GM21423 (cell line): ENCODE measurements at regions not wholly inside any gene's neighbourhood (a gene's known extent, or its start where the extent isn't known, plus 50 kb on each side); places are given as distances from the start of the nearest gene placed in this dataset.

ENCODE experiments used
- ATAC-seq: cut with Tn5 transposase; IDR thresholded peaks from one replicate; pipeline ENCODE4 v1.9.1; 2021; ENCODE audit warnings: mild to moderate bottlenecking, moderate library complexity; ENCODE audit not compliant: unreplicated experiment

GRCh38 chr4:145347684-145348083, 134.0 kb upstream of the SMAD1 start:
- ATAC-seq, result no peak

DNA sequence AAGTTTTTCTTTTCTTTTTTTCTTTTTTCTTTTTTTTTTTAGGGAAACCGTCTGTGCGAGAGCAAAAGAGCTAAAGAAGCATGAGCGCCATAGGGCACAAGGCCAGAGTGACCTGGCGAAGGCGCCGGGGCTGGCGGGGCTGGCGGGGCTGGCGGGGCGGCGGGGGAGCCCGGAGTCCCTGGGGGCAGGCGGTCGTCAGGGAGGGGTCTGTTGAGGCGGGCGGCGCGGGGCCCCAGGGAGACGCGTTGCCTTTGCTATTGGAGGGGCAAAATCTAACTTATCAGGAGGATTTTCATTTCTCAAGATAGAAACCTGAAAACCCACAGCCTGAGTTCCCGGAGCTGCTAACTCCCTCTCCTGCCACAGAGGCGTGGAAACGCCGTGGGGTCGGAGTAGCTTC, 135.6 kb upstream of the SMAD1 start:
- no peak for ATAC-seq

- ATAC-seq, result no peak
These were observed 136.3 kb upstream of the SMAD1 start for GRCh38 chr4:145345401-145345800.

GRCh38 chr4:145341381-145341780, 140.3 kb upstream of the SMAD1 start:
- no peak for ATAC-seq

DNA sequence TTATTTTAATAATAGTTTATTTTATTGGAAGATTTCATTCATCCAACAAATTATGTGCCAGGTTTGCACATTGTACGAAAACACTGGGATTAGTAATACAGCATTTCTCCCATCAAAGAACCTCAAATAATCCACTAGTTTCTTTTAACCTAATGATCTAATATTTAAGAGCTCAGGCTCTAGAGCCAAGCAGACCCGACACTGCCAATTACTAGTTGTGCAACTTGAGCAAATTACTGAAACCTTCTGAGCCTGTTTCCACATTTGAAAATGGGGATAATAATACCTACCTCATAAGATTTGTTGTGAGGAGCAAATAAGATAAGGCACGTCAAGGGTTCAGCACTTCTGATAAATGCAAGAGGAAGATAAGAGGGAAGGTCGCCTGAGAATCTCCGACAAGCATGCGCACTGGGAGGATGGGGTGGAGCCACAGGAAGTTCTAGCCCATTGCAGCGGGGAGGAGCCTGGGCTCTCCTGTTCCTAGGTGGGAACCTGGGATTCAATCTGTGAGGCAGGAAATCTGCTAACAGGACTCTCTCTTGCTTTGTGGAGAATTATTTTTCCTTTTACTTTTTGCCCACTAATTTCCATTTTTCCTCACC, 141.5 kb upstream of the SMAD1 start:
- no peak for ATAC-seq

GRCh38 chr4:145339075-145339725, 142.5 kb upstream of the SMAD1 start:
- no peak for ATAC-seq

DNA sequence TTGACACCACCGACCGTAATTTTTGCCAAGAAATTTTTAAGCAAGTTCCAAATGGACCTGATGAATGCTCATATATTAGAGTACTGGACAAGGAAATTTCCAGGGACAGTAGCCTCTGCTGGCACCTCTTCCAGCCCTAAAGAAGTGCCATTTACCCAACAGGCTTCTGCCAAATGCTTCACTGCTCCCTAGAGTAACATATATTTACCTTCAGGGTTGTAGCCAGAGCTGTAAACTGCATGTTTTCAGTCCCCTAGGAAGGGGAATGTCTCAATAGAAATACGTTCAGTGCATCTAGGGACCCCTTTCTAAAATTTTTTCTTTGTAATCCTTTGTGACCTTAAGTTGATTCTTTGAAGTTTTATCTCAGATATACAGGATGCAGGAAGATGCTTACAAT, 143.1 kb upstream of the SMAD1 start:
- ATAC-seq, result no peak

DNA sequence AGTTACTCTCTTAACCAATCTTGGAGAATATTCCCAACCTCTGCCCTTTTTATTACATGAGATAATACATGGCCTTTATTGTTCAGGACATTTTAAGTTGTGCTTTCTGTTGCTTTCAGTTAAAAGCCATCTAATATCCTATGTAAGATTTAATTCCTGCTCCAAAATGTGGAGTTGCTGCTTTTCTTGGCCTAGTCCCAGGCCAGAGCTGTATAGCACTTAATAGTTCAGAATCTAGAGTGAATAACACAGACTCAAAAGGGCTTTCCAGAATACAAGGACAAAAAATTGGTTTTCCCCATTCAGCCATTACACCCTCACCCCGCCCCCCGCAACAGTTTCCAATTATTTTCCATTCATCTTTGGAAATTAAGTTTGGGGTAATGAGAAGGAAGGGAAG, 144.3 kb upstream of the SMAD1 start:
- ATAC-seq, result no peak

GRCh38 chr4:145333786-145334185, 147.9 kb upstream of the SMAD1 start:
- ATAC-seq, result no peak

DNA sequence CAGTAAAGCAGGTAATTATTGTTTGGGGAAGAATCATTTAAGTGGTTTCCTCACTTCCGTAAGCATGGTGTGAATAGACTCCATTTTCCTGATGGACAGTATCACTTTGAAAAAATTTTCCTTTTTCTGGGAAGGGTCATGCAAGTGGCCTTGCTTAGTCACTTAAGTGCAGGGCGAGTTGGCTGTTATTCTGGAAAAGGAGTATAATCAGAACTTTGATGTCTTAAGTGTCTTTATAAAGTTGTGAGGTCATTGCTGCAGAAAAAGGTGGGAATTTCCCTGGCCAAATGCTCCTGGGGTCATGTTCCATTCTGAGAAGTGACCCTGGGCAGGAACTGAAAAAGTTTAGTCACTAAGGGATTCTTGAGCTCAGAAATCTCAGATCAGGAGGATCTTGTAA, 146.1 kb upstream of the OTUD4 start:
- no peak for ATAC-seq

DNA sequence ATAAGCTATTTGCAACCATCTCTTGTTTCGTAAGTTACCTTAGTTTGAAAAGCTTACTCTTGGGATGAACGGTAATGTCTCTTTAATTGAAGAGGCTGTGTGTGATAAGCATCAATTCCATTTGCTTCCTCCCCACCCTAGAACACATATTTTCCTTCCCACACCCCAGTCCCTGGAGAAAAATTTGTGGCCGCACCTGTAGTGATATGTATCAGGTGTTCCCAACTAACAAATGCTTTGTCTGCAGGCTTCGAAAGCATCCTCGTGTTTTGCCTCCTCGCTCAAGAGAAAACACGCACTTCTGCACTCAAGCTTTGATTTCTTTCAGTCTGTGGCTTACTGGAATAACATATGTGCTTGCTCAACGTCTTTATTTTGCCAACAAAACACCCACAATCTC, 143.8 kb upstream of the OTUD4 start:
- no peak for ATAC-seq

DNA sequence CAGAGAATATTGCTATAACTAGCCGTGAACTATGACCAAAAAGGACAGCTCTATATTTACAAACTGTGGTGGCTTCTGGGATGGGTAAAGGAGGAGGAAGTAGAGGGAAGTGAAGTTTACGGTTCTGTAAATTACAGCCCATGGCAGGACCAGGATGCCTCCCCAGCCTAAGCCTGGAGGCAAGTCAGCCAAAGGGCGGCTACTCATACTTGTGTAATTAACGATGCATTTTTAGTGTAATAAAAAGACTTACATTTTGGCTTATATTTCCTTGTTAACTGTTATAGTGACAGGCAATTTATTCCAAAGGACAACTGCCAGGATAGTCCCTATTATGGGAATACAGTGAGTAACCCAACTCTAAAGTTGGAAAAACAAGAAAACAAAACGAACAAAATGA, 139.9 kb upstream of the OTUD4 start:
- ATAC-seq, result no peak

DNA sequence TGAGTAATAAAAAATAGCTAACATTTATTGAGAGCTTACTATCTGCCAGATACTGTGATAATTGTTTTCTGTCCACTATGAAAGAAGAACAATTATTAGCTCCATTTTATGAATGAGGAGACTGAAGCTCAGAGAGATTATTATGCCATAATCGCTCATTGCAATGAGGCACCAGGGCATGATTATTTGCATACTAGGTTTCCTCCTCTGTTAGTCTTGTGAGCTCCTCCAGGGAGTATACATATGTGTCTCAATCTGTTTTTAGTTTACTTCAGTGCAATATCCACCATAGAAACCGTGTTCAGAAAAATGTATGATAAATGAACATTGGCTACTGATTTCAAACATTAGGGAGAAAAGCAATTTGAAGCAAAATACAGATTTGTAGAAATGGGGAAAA, 139.4 kb upstream of the OTUD4 start:
- ATAC-seq, result no peak

DNA sequence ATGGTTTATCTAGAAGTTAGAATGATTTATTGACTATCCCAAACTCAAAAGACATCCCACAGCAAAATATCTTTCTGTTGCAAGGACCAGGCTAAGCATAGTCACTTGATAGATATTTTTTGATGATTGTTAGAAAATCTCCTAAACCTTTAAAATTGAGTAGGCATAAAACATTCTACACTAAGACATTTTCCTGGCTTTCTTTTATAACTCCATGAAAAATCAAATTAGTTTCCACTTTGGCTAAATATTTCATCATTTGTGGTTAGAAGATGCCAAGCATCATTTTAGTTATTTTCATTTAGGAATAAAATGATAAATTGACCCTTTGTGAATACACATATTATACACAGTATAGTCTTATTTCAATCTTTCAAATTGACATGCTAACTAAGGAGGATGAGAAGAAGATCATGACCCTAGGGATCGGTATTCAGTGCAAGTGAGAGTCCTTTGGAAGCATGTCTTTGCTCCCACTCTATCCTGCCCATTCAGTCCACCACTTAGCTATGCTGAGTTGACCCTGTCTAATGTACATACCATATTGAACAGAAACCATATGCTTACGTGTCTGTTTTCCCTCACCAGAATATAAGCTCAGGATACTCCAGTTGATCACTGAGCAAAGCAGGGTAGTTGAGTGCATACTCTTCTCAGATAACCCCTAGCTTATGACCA, 136.6 kb upstream of the OTUD4 start:
- no peak for ATAC-seq

DNA sequence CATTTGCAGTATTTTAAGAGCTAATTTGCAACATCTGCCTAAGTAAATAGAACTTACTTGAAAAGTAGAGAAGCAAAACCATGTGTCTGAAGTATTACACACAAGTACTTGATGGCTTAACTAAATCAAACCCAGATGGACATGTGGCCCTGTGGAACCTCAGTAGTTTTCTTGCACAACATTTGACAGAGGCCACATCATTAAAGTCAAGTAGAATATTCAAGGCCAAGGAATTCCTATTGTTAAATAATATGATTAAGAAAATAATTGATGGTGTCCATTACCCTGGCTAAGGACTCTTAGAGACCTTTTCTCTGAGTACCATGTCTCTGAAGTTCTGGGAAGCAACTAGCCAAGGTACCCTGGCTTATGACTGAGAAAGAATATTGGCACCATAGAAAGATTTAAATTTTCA, 135.4 kb upstream of the OTUD4 start:
- no peak for ATAC-seq

- no peak for ATAC-seq
These were observed 128.2 kb upstream of the OTUD4 start for GRCh38 chr4:145308598-145308997.

DNA sequence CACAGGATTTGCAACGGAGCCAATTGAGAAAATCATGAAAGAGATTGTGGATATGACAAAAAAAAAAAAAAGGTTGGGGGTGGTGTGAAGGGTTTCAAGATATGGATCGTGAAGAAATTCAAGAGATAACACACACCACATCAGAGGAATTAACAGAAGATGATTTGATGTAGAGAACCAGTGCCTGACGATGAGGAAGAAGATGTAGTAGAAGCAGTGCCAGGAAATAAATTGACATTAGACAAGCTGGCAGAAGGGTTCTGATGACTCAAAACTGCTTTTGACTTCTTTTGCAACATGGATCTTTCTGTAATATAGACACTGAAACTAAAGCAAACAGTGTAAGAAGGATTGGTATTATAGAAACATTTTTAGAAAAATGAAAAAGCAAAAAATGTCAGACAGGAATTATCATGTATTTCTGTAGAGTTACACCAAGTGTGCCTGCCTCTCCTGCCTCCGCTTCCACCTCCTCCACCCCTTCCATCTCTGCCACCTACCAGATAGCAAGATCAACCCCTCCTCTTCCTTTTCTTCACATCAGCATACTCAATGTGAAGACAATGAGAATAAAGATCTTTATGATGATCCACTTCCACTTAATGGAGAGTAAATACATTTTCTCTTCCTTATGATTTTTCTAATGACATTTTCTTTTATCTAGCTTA, 127.5 kb upstream of the OTUD4 start:
- ATAC-seq, result no peak

- ATAC-seq, result no peak
These were observed 126.7 kb upstream of the OTUD4 start for GRCh38 chr4:145307120-145307519.

GRCh38 chr4:145302725-145303124, 122.3 kb upstream of the OTUD4 start:
- no peak for ATAC-seq

- ATAC-seq, result no peak
These were observed 121.1 kb upstream of the OTUD4 start for GRCh38 chr4:145301386-145302080.

DNA sequence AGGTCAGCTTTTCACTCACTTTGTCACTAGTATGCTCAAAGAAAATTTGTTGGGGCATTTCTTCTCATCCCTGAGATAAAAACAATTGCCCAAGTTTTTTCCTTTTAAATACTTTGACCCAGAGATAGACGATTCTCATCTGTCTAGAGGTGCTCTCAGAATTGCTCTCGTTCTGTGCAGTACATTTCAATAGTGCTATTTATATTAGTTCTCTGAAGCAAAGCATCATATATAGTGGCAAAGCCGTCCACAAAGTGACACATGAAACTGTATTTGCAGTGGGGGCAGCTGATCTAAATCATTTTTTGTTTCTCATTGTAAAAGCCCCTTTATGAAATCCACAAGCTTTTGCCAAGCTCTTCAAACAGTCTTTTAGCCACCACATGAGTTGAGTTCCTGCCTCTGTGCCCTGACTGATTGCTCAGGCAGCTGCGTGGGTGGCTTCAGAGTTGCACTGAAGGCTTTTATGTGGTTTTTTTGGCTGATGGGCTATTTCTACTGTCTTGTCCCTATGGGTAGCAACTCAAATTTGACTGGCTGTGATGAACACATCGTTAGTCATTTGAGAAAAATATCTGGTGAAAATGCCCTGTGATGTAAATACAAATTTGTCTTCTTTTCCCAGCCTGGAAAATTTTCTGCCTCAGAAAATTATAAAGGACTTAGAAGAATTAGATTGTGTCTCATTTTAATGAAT, 119.1 kb upstream of the OTUD4 start:
- peak; percentile 93 for ATAC-seq
